Fibroblast of lung (primary cell): ENCODE measurements at regions not wholly inside any gene's neighbourhood (a gene's known extent, or its start where the extent isn't known, plus 50 kb on each side); places are given as distances from the start of the nearest gene placed in this dataset.

Source experiments
- CTCF ChIP-seq, 2 donors: IDR thresholded peaks in 1 of 2; conservative IDR thresholded peaks in 1 of 2; 1 replicate in 1 of 2; 2 replicates in 1 of 2; pipeline ENCODE4 v1.5.1; 2011 to 2012; ENCODE audit warnings: low read length in 2 of 2, control low read depth in 1 of 2, inconsistent platforms in 1 of 2, low read depth in 1 of 2, mild to moderate bottlenecking in 1 of 2
- EZH2 ChIP-seq: IDR thresholded peaks from 2 replicates; pipeline ENCODE4 v1.5.1; 2012; ENCODE audit warnings: low read length, control low read depth, mild to moderate bottlenecking; ENCODE audit errors: missing control alignments

GRCh38 chr21:28282833-28283232 lies 709.8 kb downstream of the LTN1 start:
- TF ChIP-seq CTCF (conservative IDR thresholded peaks at IDR 0.05 in 1 of 2, IDR thresholded peaks at IDR 0.05 in 1 of 2; ENCODE audit: low read depth in 1 of 2, low read length in 2 of 2) (no peak), EZH2 (no peak)
